DOHH2 (cell line): ENCODE measurements at regions not wholly inside any gene's neighbourhood (a gene's known extent, or its start where the extent isn't known, plus 50 kb on each side); places are given as distances from the start of the nearest gene placed in this dataset.

ENCODE experiments used
- EZH2phosphoT487 ChIP-seq: fragments of 200-600 bp; sonication (generic); IDR thresholded peaks from 2 replicates; pipeline ENCODE4 v1.6.1; 2017; ENCODE audit warnings: borderline replicate concordance, mild to moderate bottlenecking, antibody characterized with exemption, low read length, moderate library complexity, mixed read lengths
- TF ChIP-seq, protein P1 (sequence below): fragments of 200-600 bp; sonication (generic); IDR thresholded peaks from one replicate; pipeline ENCODE4 v1.5.1; 2014; ENCODE audit warnings: antibody characterized with exemption, mild to moderate bottlenecking, low read depth, low read length; ENCODE audit not compliant: poor library complexity, severe bottlenecking

DNA sequence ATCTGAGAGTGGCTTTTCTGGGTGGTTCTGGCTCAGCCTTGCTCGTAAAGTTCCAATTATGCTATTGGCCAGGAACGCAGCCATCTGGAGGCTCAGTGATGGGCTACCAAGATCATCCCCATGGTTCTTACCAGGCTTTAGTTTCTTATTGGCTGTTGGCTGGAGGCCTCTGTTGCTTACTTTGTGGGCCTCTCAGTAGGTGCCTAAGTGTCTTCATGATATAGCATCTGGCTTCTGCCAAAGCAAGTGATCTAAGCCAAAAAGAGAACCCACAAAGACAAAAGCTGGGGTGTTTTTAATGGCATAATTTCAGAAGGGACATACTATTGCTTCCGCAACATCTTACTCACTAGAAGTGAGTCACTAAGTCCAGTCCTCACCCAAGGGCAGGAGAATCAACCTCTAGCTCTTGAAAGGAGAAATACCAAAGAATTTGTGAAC, 132.0 kb upstream of the MDFIC start:
- TF ChIP-seq, protein P1, sequence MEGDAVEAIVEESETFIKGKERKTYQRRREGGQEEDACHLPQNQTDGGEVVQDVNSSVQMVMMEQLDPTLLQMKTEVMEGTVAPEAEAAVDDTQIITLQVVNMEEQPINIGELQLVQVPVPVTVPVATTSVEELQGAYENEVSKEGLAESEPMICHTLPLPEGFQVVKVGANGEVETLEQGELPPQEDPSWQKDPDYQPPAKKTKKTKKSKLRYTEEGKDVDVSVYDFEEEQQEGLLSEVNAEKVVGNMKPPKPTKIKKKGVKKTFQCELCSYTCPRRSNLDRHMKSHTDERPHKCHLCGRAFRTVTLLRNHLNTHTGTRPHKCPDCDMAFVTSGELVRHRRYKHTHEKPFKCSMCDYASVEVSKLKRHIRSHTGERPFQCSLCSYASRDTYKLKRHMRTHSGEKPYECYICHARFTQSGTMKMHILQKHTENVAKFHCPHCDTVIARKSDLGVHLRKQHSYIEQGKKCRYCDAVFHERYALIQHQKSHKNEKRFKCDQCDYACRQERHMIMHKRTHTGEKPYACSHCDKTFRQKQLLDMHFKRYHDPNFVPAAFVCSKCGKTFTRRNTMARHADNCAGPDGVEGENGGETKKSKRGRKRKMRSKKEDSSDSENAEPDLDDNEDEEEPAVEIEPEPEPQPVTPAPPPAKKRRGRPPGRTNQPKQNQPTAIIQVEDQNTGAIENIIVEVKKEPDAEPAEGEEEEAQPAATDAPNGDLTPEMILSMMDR: no peak
- no peak for TF ChIP-seq EZH2phosphoT487
